GM13977 (cell line): ENCODE measurements at regions not wholly inside any gene's neighbourhood (a gene's known extent, or its start where the extent isn't known, plus 50 kb on each side); places are given as distances from the start of the nearest gene placed in this dataset.
"Not testable (repeated sequence)": the region's sequence is repeated elsewhere in the genome, so short reads cannot be mapped to it uniquely, and the experiment has no call there.

Experiments used
- DNase-seq: peaks from one replicate; pipeline ENCODE4 v3.0.0; 2012; ENCODE audit warnings: low spot score
- CTCF ChIP-seq: IDR thresholded peaks from 2 replicates; pipeline ENCODE4 v1.5.1; 2012; ENCODE audit warnings: mild to moderate bottlenecking, control low read depth; ENCODE audit not compliant: insufficient read depth; ENCODE audit errors: extremely low read depth, missing control alignments
- in situ Hi-C: fragments of 300-500 bp; cut with MboI; formaldehyde crosslinking; loops from one replicate; pipeline ENCODE4 v1.12.0; 2022; ENCODE audit warnings: low sequenced_read_pairs, low pct_unique_long_range_greater_than_20kb, mixed read lengths, inconsistent platforms; ENCODE audit not compliant: unreplicated experiment

- TF ChIP-seq CTCF: no peak
- no peak for DNase-seq
- in situ Hi-C loops: loop anchor here (25.0 kb wide), 1 partner anchor 176 kb away; no protein-coding TSS in a partner anchor
Measured at GRCh38 chr15:44861439-44861910, 95.0 kb upstream of the TERB2 start.

- no peak for DNase-seq
- in situ Hi-C loops: loop anchor here (25.0 kb wide), 1 partner anchor 175 kb away; no protein-coding TSS in a partner anchor
- TF ChIP-seq CTCF: no peak
Measured at GRCh38 chr15:44861917-44862316, 94.6 kb upstream of the TERB2 start.

- DNase-seq: not testable (repeated sequence)
Measured at GRCh38 chr15:44862866-44863265, 93.6 kb upstream of the TERB2 start.

GRCh38 chr15:44868100-44868499 lies 88.4 kb upstream of the TERB2 start:
- not testable (repeated sequence) for DNase-seq
- in situ Hi-C loops: loop anchor here (25.0 kb wide), 1 partner anchor 169 kb away; no protein-coding TSS in a partner anchor

More at GRCh38 chr15:44862866-44863265, 93.6 kb upstream of the TERB2 start:
- in situ Hi-C loops: loop anchor here (25.0 kb wide), 1 partner anchor 174 kb away; no protein-coding TSS in a partner anchor

GRCh38 chr15:44870125-44870524 lies 86.4 kb upstream of the TERB2 start:
- DNase-seq: not testable (repeated sequence)

GRCh38 chr15:44873103-44873502 lies 83.4 kb upstream of the TERB2 start:
- no peak for DNase-seq
- no peak for TF ChIP-seq CTCF
- in situ Hi-C loops: loop anchor here (25.0 kb wide), 1 partner anchor 164 kb away; no protein-coding TSS in a partner anchor

More at GRCh38 chr15:44870125-44870524, 86.4 kb upstream of the TERB2 start:
- in situ Hi-C loops: loop anchor here (25.0 kb wide), 1 partner anchor 167 kb away; no protein-coding TSS in a partner anchor

- DNase-seq: no peak
- no peak for TF ChIP-seq CTCF
- in situ Hi-C loops: no loop called here
Measured at GRCh38 chr15:44879066-44879465, 77.4 kb upstream of the TERB2 start.

GRCh38 chr15:44882499-44882968 lies 74.0 kb upstream of the TERB2 start:
- in situ Hi-C loops: no loop called here
- peak; percentile 43 for DNase-seq
- no peak for TF ChIP-seq CTCF
